Neural cell (in vitro differentiated cells): ENCODE measurements at regions not wholly inside any gene's neighbourhood (a gene's known extent, or its start where the extent isn't known, plus 50 kb on each side); places are given as distances from the start of the nearest gene placed in this dataset.

Experiments used
- H2AFZ ChIP-seq: fragments of 200-600, 300-800 bp; sonication (generic), shearing (Covaris generic); 2 replicates; pipeline ENCODE4 v1.6.0; 2014; ENCODE audit warnings: low read depth, mild to moderate bottlenecking, antibody characterized with exemption, low read length, moderate library complexity
- H3F3A ChIP-seq: fragments of 200-600 bp; shearing (Covaris generic); 2 replicates; pipeline ENCODE4 v1.6.1; 2016; ENCODE audit warnings: mild to moderate bottlenecking, moderate library complexity, mixed read lengths, antibody characterized with exemption, low read length; ENCODE audit not compliant: insufficient read depth, poor library complexity, severe bottlenecking
- H3K27ac ChIP-seq: fragments of 200-600, 300-800 bp; sonication (generic), shearing (Covaris generic); 2 replicates; pipeline ENCODE4 v1.5.1; 2014; ENCODE audit warnings: mild to moderate bottlenecking, low read length, moderate library complexity
- H3K27me3 ChIP-seq: fragments of 300-800, 200-600 bp; sonication (generic), shearing (Covaris generic); 2 replicates; pipeline ENCODE4 v1.6.0; 2014; ENCODE audit warnings: mild to moderate bottlenecking, low read depth, low read length, moderate library complexity; ENCODE audit not compliant: insufficient read depth
- H3K36me3 ChIP-seq: fragments of 300-800, 200-600 bp; sonication (generic), shearing (Covaris generic); 2 replicates; pipeline ENCODE4 v1.5.1; 2014; ENCODE audit warnings: mild to moderate bottlenecking, antibody characterized with exemption, low read length, moderate library complexity; ENCODE audit not compliant: insufficient read depth
- H3K4me2 ChIP-seq: fragments of 300-800, 200-600 bp; sonication (generic), shearing (Covaris generic); 2 replicates; pipeline ENCODE4 v1.6.0; 2014; ENCODE audit warnings: mild to moderate bottlenecking, low read length
- H3K4me3 ChIP-seq: fragments of 300-800, 200-600 bp; sonication (generic), shearing (Covaris generic); 2 replicates; pipeline ENCODE4 v1.5.1; 2014; ENCODE audit warnings: mild to moderate bottlenecking, low read length, moderate library complexity
- H3K79me2 ChIP-seq: fragments of 200-600 bp; shearing (Covaris generic); replicated peaks from 2 replicates; pipeline ENCODE4 v1.6.0; 2014; ENCODE audit warnings: mild to moderate bottlenecking, low read length, moderate library complexity; ENCODE audit not compliant: insufficient read depth
- H3K9ac ChIP-seq: fragments of 300-800, 200-600 bp; sonication (generic), shearing (Covaris generic); 2 replicates; pipeline ENCODE4 v1.6.1; 2016; ENCODE audit warnings: mild to moderate bottlenecking, low read length, mixed read lengths
- H3K9me2 ChIP-seq: fragments of 200-600 bp; shearing (Covaris generic); 2 replicates; pipeline ENCODE4 v1.6.1; 2016; ENCODE audit warnings: mild to moderate bottlenecking, low read length, mixed read lengths; ENCODE audit not compliant: insufficient read depth
- H3K9me3 ChIP-seq: fragments of 200-600, 300-800 bp; sonication (generic), shearing (Covaris generic); 2 replicates; pipeline ENCODE4 v1.6.1; 2016; ENCODE audit warnings: mild to moderate bottlenecking, mixed run types, low read length, moderate library complexity, mixed read lengths
- H4K20me1 ChIP-seq: fragments of 200-600 bp; shearing (Covaris generic); 2 replicates; pipeline ENCODE4 v1.6.1; 2016; ENCODE audit warnings: mild to moderate bottlenecking, mixed run types; ENCODE audit not compliant: insufficient read depth
- CTCF ChIP-seq: fragments of 450-650 bp; IDR thresholded peaks from 2 replicates; pipeline ENCODE4 v1.5.1; 2014; ENCODE audit warnings: antibody characterized with exemption, mild to moderate bottlenecking, moderate library complexity; ENCODE audit not compliant: poor library complexity, severe bottlenecking
- EP300 ChIP-seq: fragments of 450-650 bp; conservative IDR thresholded peaks from 2 replicates; pipeline ENCODE4 v1.6.1; 2014; ENCODE audit warnings: antibody characterized with exemption, mild to moderate bottlenecking, moderate library complexity; ENCODE audit not compliant: poor library complexity, severe bottlenecking
- EZH2 ChIP-seq: fragments of 200-600, 300-800 bp; shearing (Covaris generic), sonication (generic); IDR thresholded peaks from 2 replicates; pipeline ENCODE4 v1.6.1; 2014; ENCODE audit warnings: antibody characterized with exemption, low read length, borderline replicate concordance, mild to moderate bottlenecking; ENCODE audit not compliant: insufficient read depth, poor library complexity, severe bottlenecking
- MXI1 ChIP-seq: fragments of 450-650 bp; conservative IDR thresholded peaks from 2 replicates; pipeline ENCODE4 v1.6.1; 2014; ENCODE audit warnings: antibody characterized with exemption, mild to moderate bottlenecking; ENCODE audit not compliant: poor library complexity, severe bottlenecking
- POLR2AphosphoS5 ChIP-seq: IDR thresholded peaks from 2 replicates; pipeline ENCODE4 v1.6.1; 2012
- RAD21 ChIP-seq: fragments of 450-650 bp; conservative IDR thresholded peaks from 2 replicates; pipeline ENCODE4 v1.6.1; 2014; ENCODE audit warnings: antibody characterized with exemption, mild to moderate bottlenecking, moderate library complexity
- SMC3 ChIP-seq: fragments of 450-650 bp; conservative IDR thresholded peaks from 2 replicates; pipeline ENCODE4 v1.6.1; 2014; ENCODE audit warnings: antibody characterized with exemption, mild to moderate bottlenecking, moderate library complexity; ENCODE audit not compliant: poor library complexity
- TAF1 ChIP-seq: IDR thresholded peaks from 2 replicates; pipeline ENCODE4 v1.6.1; 2012; ENCODE audit warnings: low read depth
- TF ChIP-seq, protein P1 (sequence below): IDR thresholded peaks from 2 replicates; pipeline ENCODE4 v1.6.1; 2012; ENCODE audit warnings: borderline replicate concordance

DNA sequence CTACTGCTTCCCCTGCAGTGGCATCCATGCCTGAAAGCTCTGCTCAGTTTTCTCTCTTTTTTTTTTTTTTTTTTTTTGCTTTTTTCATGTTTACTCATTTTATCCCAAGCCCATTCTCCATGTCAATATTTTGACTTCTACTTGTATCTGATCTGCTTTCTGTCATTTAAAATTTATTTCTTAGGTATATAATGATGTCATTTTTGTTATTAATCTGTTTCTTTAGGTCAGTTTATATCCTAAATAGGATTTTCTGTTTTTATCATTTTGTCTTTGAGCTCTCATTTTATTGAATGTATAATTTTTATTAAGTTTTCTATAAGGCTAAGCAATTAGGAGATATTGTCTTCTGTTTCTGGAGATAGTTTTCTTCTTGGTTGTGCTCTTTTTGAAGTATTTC, 138.5 kb upstream of the PMEPA1 start:
- no peak overlapping the region for H2AFZ ChIP-seq
- H3K4me2 ChIP-seq: no peak overlapping the region
- no peaks in the 10 kb centered on the region for H3K27me3 ChIP-seq
- no peaks in the 10 kb centered on the region for H3K9me3 ChIP-seq
- H3K79me2 ChIP-seq: no peaks in the 10 kb centered on the region
- no peaks in the 10 kb centered on the region for H3K9me2 ChIP-seq
- TF ChIP-seq EZH2: no peak
- no peak for TF ChIP-seq CTCF
- TF ChIP-seq EP300: no peak
- TF ChIP-seq SMC3: no peak
- TF ChIP-seq, protein P1, sequence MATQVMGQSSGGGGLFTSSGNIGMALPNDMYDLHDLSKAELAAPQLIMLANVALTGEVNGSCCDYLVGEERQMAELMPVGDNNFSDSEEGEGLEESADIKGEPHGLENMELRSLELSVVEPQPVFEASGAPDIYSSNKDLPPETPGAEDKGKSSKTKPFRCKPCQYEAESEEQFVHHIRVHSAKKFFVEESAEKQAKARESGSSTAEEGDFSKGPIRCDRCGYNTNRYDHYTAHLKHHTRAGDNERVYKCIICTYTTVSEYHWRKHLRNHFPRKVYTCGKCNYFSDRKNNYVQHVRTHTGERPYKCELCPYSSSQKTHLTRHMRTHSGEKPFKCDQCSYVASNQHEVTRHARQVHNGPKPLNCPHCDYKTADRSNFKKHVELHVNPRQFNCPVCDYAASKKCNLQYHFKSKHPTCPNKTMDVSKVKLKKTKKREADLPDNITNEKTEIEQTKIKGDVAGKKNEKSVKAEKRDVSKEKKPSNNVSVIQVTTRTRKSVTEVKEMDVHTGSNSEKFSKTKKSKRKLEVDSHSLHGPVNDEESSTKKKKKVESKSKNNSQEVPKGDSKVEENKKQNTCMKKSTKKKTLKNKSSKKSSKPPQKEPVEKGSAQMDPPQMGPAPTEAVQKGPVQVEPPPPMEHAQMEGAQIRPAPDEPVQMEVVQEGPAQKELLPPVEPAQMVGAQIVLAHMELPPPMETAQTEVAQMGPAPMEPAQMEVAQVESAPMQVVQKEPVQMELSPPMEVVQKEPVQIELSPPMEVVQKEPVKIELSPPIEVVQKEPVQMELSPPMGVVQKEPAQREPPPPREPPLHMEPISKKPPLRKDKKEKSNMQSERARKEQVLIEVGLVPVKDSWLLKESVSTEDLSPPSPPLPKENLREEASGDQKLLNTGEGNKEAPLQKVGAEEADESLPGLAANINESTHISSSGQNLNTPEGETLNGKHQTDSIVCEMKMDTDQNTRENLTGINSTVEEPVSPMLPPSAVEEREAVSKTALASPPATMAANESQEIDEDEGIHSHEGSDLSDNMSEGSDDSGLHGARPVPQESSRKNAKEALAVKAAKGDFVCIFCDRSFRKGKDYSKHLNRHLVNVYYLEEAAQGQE: no peak
- TF ChIP-seq MXI1: no peak
- no peak for TF ChIP-seq POLR2AphosphoS5
- no peak for TF ChIP-seq RAD21
- TF ChIP-seq TAF1: no peak
- no peak overlapping the region for H3K9ac ChIP-seq
- H3K4me3 ChIP-seq: no peak overlapping the region
- no peak overlapping the region for H3K27ac ChIP-seq
- H3K36me3 ChIP-seq: no peaks in the 10 kb centered on the region
- H3F3A ChIP-seq: no peaks in the 10 kb centered on the region
- no peaks in the 10 kb centered on the region for H4K20me1 ChIP-seq

GRCh38 chr20:57847104-57847503, 137.3 kb upstream of the PMEPA1 start:
- H3K36me3 ChIP-seq: no peaks in the 10 kb centered on the region
- H3K27ac ChIP-seq: no peak overlapping the region
- H3K79me2 ChIP-seq: no peaks in the 10 kb centered on the region
- no peak overlapping the region for H2AFZ ChIP-seq
- no peaks in the 10 kb centered on the region for H3F3A ChIP-seq
- no peak overlapping the region for H3K9ac ChIP-seq
- TF ChIP-seq TAF1: no peak
- no peaks in the 10 kb centered on the region for H3K27me3 ChIP-seq
- no peak overlapping the region for H3K4me2 ChIP-seq
- no peaks in the 10 kb centered on the region for H4K20me1 ChIP-seq
- H3K9me3 ChIP-seq: no peaks in the 10 kb centered on the region
- no peaks in the 10 kb centered on the region for H3K9me2 ChIP-seq
- no peak overlapping the region for H3K4me3 ChIP-seq
